DOHH2 (cell line): ENCODE measurements at regions not wholly inside any gene's neighbourhood (a gene's known extent, or its start where the extent isn't known, plus 50 kb on each side); places are given as distances from the start of the nearest gene placed in this dataset.

ENCODE experiments used
- H3F3A ChIP-seq: fragments of 200-600 bp; sonication (generic), shearing (Covaris generic); 2 replicates; pipeline ENCODE4 v1.6.0; 2016; ENCODE audit warnings: antibody characterized with exemption, mild to moderate bottlenecking; ENCODE audit not compliant: control insufficient read depth, insufficient read depth
- H3K27ac ChIP-seq: fragments of 200-600 bp; sonication (generic); 2 replicates; pipeline ENCODE4 v1.5.1; 2014; ENCODE audit warnings: low read depth, mild to moderate bottlenecking, low read length, moderate library complexity
- H3K27me3 ChIP-seq: fragments of 200-600 bp; sonication (generic); 2 replicates; pipeline ENCODE4 v1.6.1; 2014; ENCODE audit warnings: mild to moderate bottlenecking, low read length, mixed read lengths; ENCODE audit not compliant: control insufficient read depth
- H3K36me3 ChIP-seq: fragments of 200-600 bp; sonication (generic); 2 replicates; pipeline ENCODE4 v1.6.1; 2014; ENCODE audit warnings: mild to moderate bottlenecking, low read length, moderate library complexity, mixed read lengths; ENCODE audit not compliant: control insufficient read depth
- H3K4me1 ChIP-seq: fragments of 200-600 bp; sonication (generic); 2 replicates; pipeline ENCODE4 v1.6.1; 2014; ENCODE audit warnings: mild to moderate bottlenecking, low read length, mixed read lengths; ENCODE audit not compliant: control insufficient read depth
- H3K4me2 ChIP-seq: fragments of 200-600 bp; sonication (generic); 2 replicates; pipeline ENCODE4 v1.6.0; 2014; ENCODE audit warnings: mild to moderate bottlenecking, low read length, moderate library complexity
- H3K4me3 ChIP-seq: fragments of 200-600 bp; sonication (generic); 2 replicates; pipeline ENCODE4 v1.5.1; 2014; ENCODE audit warnings: mild to moderate bottlenecking, low read length, mixed read lengths
- H3K79me2 ChIP-seq: fragments of 200-600 bp; sonication (generic); 2 replicates; pipeline ENCODE4 v1.6.1; 2014; ENCODE audit warnings: mild to moderate bottlenecking, low read length, mixed read lengths; ENCODE audit not compliant: control insufficient read depth
- H3K9me2 ChIP-seq: fragments of 200-600 bp; sonication (generic); replicated peaks from 2 replicates; pipeline ENCODE4 v1.6.1; 2014; ENCODE audit warnings: mild to moderate bottlenecking, low read length, mixed read lengths; ENCODE audit not compliant: control insufficient read depth
- H3K9me3 ChIP-seq: fragments of 200-600 bp; sonication (generic); 2 replicates; pipeline ENCODE4 v1.6.1; 2014; ENCODE audit warnings: antibody characterized with exemption, low read length, mixed read lengths; ENCODE audit not compliant: control insufficient read depth, insufficient read depth
- H4K20me1 ChIP-seq: fragments of 200-600 bp; sonication (generic); 2 replicates; pipeline ENCODE4 v1.6.0; 2014; ENCODE audit warnings: low read depth, mild to moderate bottlenecking, antibody characterized with exemption, low read length, moderate library complexity; ENCODE audit not compliant: control insufficient read depth, insufficient read depth
- CTCF ChIP-seq: fragments of 200-600 bp; sonication (generic); IDR thresholded peaks from one replicate; pipeline ENCODE4 v1.5.1; 2014; ENCODE audit warnings: antibody characterized with exemption, mild to moderate bottlenecking, low read depth, low read length; ENCODE audit not compliant: poor library complexity, severe bottlenecking
- EZH2phosphoT487 ChIP-seq: fragments of 200-600 bp; sonication (generic); IDR thresholded peaks from 2 replicates; pipeline ENCODE4 v1.6.1; 2017; ENCODE audit warnings: borderline replicate concordance, mild to moderate bottlenecking, antibody characterized with exemption, low read length, moderate library complexity, mixed read lengths

- Histone ChIP-seq H3K4me2 (no peak overlapping the region), H3K4me3 (no peak overlapping the region), H3K27ac (no peak overlapping the region), H3K9me2 (no peaks in the 10 kb centered on the region), H3K27me3 (no peaks in the 10 kb centered on the region), H3K36me3 (no peaks in the 10 kb centered on the region), H3K79me2 (no peaks in the 10 kb centered on the region), H3K4me1 (no peaks in the 10 kb centered on the region), H3F3A (no peaks in the 10 kb centered on the region), H3K9me3 (peaks cover 20% of the 10 kb centered on the region; the same call in 1 of the 2 replicates), H4K20me1 (no peaks in the 10 kb centered on the region)
- TF ChIP-seq CTCF, result no peak
- no peak for TF ChIP-seq EZH2phosphoT487
Observed at GRCh38 chr5:124200381-124200780, 546.1 kb downstream of the ZNF608 start.

- Histone ChIP-seq H3K27me3 (no peaks in the 10 kb centered on the region), H4K20me1 (no peaks in the 10 kb centered on the region), H3K4me3 (no peak overlapping the region), H3F3A (no peaks in the 10 kb centered on the region), H3K36me3 (no peaks in the 10 kb centered on the region), H3K9me3 (peaks cover 20% of the 10 kb centered on the region; the same call in 1 of the 2 replicates), H3K4me2 (no peak overlapping the region), H3K4me1 (no peaks in the 10 kb centered on the region), H3K79me2 (no peaks in the 10 kb centered on the region), H3K9me2 (no peaks in the 10 kb centered on the region), H3K27ac (no peak overlapping the region)
- TF ChIP-seq EZH2phosphoT487 (no peak), CTCF (no peak)
Observed at GRCh38 chr5:124199893-124200292, 546.5 kb downstream of the ZNF608 start.

- no peaks in the 10 kb centered on the region for H3K36me3 ChIP-seq
- no peak overlapping the region for H3K4me2 ChIP-seq
- no peaks in the 10 kb centered on the region for H4K20me1 ChIP-seq
- H3K9me3 ChIP-seq, result no peaks in the 10 kb centered on the region
- no peaks in the 10 kb centered on the region for H3K79me2 ChIP-seq
- H3K4me1 ChIP-seq, result no peaks in the 10 kb centered on the region
- H3F3A ChIP-seq, result no peaks in the 10 kb centered on the region
- H3K27me3 ChIP-seq, result no peaks in the 10 kb centered on the region
- TF ChIP-seq EZH2phosphoT487 (no peak), CTCF (no peak)
- no peak overlapping the region for H3K27ac ChIP-seq
- H3K9me2 ChIP-seq, result no peaks in the 10 kb centered on the region
- H3K4me3 ChIP-seq, result no peak overlapping the region
Observed at GRCh38 chr5:124195411-124195810, 551.0 kb downstream of the ZNF608 start.

- H3K36me3 ChIP-seq, result no peaks in the 10 kb centered on the region
- no peaks in the 10 kb centered on the region for H3K79me2 ChIP-seq
- no peaks in the 10 kb centered on the region for H3K27me3 ChIP-seq
- no peaks in the 10 kb centered on the region for H3F3A ChIP-seq
- H3K9me3 ChIP-seq, result no peaks in the 10 kb centered on the region
- H3K4me3 ChIP-seq, result no peak overlapping the region
- H4K20me1 ChIP-seq, result no peaks in the 10 kb centered on the region
- H3K27ac ChIP-seq, result no peak overlapping the region
- H3K4me2 ChIP-seq, result no peak overlapping the region
- H3K9me2 ChIP-seq, result no peaks in the 10 kb centered on the region
- no peaks in the 10 kb centered on the region for H3K4me1 ChIP-seq
- TF ChIP-seq CTCF (no peak), EZH2phosphoT487 (no peak)
Observed at GRCh38 chr5:124194282-124194681, 552.2 kb downstream of the ZNF608 start.
